RWPE2 (cell line): ENCODE measurements at regions not wholly inside any gene's neighbourhood (a gene's known extent, or its start where the extent isn't known, plus 50 kb on each side); places are given as distances from the start of the nearest gene placed in this dataset.

Experiments used
- ATAC-seq: fragments of 200-7000 bp; cut with Tn5 transposase; 3 replicates; pipeline ENCODE4 v1.9.1; 2021; ENCODE audit warnings: low read depth
- DNase-seq: peaks from one replicate; pipeline ENCODE4 v3.0.0-alpha.2; 2020; ENCODE audit warnings: low spot score
- H3K27ac ChIP-seq: fragments of 450-650 bp; 2 replicates; pipeline ENCODE4 v1.5.1; 2017; ENCODE audit warnings: mild to moderate bottlenecking; ENCODE audit not compliant: poor library complexity, severe bottlenecking
- H3K27me3 ChIP-seq: fragments of 250-450 bp; sonication (Bioruptor Pico); 2 replicates; pipeline ENCODE4 v1.5.1; 2021; ENCODE audit warnings: mild to moderate bottlenecking, moderate library complexity; ENCODE audit not compliant: insufficient read depth, poor library complexity, severe bottlenecking
- H3K36me3 ChIP-seq: fragments of 250-450 bp; sonication (Bioruptor Pico); 2 replicates; pipeline ENCODE4 v1.5.1; 2020; ENCODE audit warnings: low read depth, mild to moderate bottlenecking, moderate library complexity
- H3K4me1 ChIP-seq: fragments of 250-450 bp; sonication (Bioruptor Pico); 2 replicates; pipeline ENCODE4 v1.5.1; 2021; ENCODE audit warnings: mild to moderate bottlenecking, moderate library complexity; ENCODE audit not compliant: insufficient read depth, poor library complexity, severe bottlenecking
- H3K4me3 ChIP-seq: fragments of 250-450 bp; sonication (Bioruptor Pico); 2 replicates; pipeline ENCODE4 v1.5.1; 2021; ENCODE audit warnings: mild to moderate bottlenecking, moderate library complexity; ENCODE audit not compliant: severe bottlenecking
- H3K9me3 ChIP-seq: fragments of 250-450 bp; sonication (Bioruptor Pico); 2 replicates; pipeline ENCODE4 v1.5.1; 2021; ENCODE audit warnings: mild to moderate bottlenecking, moderate library complexity; ENCODE audit not compliant: severe bottlenecking
- TF ChIP-seq, protein P1 (sequence below): fragments of 450-650 bp; IDR thresholded peaks from one replicate; pipeline ENCODE4 v1.5.1; 2017; ENCODE audit warnings: mild to moderate bottlenecking, moderate library complexity; ENCODE audit not compliant: poor library complexity, severe bottlenecking

- H3K4me1 ChIP-seq: no peaks in the 10 kb centered on the region
- no peak overlapping the region for H3K4me3 ChIP-seq
- no peaks in the 10 kb centered on the region for H3K9me3 ChIP-seq
- no peaks in the 10 kb centered on the region for H3K27me3 ChIP-seq
- ATAC-seq (peak; percentile 50; the same call in 2 of the 3 replicates), DNase-seq (no peak)
- H3K36me3 ChIP-seq: no peaks in the 10 kb centered on the region
- TF ChIP-seq, protein P1, sequence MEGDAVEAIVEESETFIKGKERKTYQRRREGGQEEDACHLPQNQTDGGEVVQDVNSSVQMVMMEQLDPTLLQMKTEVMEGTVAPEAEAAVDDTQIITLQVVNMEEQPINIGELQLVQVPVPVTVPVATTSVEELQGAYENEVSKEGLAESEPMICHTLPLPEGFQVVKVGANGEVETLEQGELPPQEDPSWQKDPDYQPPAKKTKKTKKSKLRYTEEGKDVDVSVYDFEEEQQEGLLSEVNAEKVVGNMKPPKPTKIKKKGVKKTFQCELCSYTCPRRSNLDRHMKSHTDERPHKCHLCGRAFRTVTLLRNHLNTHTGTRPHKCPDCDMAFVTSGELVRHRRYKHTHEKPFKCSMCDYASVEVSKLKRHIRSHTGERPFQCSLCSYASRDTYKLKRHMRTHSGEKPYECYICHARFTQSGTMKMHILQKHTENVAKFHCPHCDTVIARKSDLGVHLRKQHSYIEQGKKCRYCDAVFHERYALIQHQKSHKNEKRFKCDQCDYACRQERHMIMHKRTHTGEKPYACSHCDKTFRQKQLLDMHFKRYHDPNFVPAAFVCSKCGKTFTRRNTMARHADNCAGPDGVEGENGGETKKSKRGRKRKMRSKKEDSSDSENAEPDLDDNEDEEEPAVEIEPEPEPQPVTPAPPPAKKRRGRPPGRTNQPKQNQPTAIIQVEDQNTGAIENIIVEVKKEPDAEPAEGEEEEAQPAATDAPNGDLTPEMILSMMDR: no peak
- H3K27ac ChIP-seq: no peak overlapping the region
Measured at GRCh38 chr1:10936998-10937901, 75.2 kb upstream of the TARDBP start.

DNA sequence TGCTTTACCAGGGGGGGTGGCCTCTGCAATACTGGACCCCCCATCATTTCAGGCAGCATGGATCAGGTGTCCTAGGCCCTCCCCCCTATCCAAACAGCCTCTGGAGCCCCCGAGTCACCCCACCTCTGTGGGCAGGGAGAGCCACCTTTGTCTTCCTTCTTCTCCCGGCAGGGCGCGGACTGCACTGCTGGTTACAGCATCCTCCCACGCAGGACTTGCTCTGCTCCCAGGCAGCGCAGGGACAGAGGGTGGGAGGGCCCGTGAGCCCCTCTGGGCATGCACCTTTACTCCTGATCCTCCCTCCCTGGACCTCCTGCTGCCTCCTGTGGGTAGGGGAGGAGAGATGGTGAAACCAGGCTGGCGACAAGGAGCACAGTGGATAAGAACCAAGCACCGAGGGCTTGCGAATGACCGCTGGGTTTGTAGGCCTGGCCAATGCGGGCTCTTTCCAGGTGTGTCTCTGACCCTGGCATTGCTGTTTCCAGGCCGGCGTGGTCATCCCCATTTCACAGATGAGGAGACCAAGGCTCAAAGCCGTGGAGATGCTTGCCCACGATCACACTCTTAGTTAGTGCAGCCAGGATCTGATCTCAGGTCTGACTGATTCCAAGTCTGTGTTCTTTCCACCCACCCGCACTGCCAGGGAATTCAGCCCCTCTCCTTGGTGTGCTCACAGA lies 73.6 kb upstream of the TARDBP start:
- ATAC-seq (no peak), DNase-seq (no peak)
- Histone ChIP-seq H3K4me1 (no peaks in the 10 kb centered on the region), H3K27me3 (no peaks in the 10 kb centered on the region), H3K27ac (no peak overlapping the region), H3K9me3 (no peaks in the 10 kb centered on the region), H3K36me3 (no peaks in the 10 kb centered on the region), H3K4me3 (no peak overlapping the region)
- TF ChIP-seq, protein P1: no peak

- Histone ChIP-seq H3K4me3 (no peak overlapping the region), H3K36me3 (no peaks in the 10 kb centered on the region), H3K27me3 (no peaks in the 10 kb centered on the region), H3K9me3 (no peaks in the 10 kb centered on the region), H3K4me1 (no peaks in the 10 kb centered on the region), H3K27ac (no peak overlapping the region)
- ATAC-seq: no peak
- no peak for DNase-seq
- TF ChIP-seq, protein P1: no peak
Measured at GRCh38 chr1:10939654-10940450, 72.6 kb upstream of the TARDBP start.

- H3K9me3 ChIP-seq: no peaks in the 10 kb centered on the region
- H3K27ac ChIP-seq: no peak overlapping the region
- H3K4me1 ChIP-seq: no peaks in the 10 kb centered on the region
- no peaks in the 10 kb centered on the region for H3K36me3 ChIP-seq
- no peaks in the 10 kb centered on the region for H3K27me3 ChIP-seq
- ATAC-seq (no peak), DNase-seq (no peak)
- no peak overlapping the region for H3K4me3 ChIP-seq
- TF ChIP-seq, protein P1: no peak
Measured at GRCh38 chr1:10940451-10940804, 72.0 kb upstream of the TARDBP start.
